ENCODE measurements at regions not wholly inside any gene's neighbourhood (a gene's known extent, or its start where the extent isn't known, plus 50 kb on each side); places are given as distances from the start of the nearest gene placed in this dataset.

GRCh38 chr15:95662638-95663037 lies 667.9 kb upstream of the NR2F2 start:
- TF ChIP-seq CTCF (conservative IDR thresholded peaks at IDR 0.05 in 1 of 2, IDR thresholded peaks at IDR 0.05 in 1 of 2; ENCODE audit: extremely low read depth in 1 of 2, insufficient read depth in 1 of 2, low read depth in 1 of 2, low read length in 2 of 2) = no peak
- no peak for TF ChIP-seq EZH2 (IDR thresholded peaks at IDR 0.05; ENCODE audit: borderline replicate concordance, low read length)
